Liver (tissue), 8 donors: ENCODE measurements at regions not wholly inside any gene's neighbourhood (a gene's known extent, or its start where the extent isn't known, plus 50 kb on each side); places are given as distances from the start of the nearest gene placed in this dataset.

Source experiments
- DNase-seq: peaks from one replicate; pipeline ENCODE4 v3.0.0-alpha.2; 2017; ENCODE audit warnings: low spot score
- H3K27ac ChIP-seq, 2 donors: one replicate each; pipeline ENCODE4 v1.7.0; 2013; ENCODE audit warnings: inconsistent platforms in 2 of 2, low read length in 2 of 2, control low read depth in 1 of 2, low read depth in 1 of 2, mild to moderate bottlenecking in 1 of 2
- H3K27me3 ChIP-seq, 4 donors: one replicate each; pipeline versions ENCODE4 v1.6.1 to v1.7.0; 2013; ENCODE audit warnings: low read length in 3 of 4, inconsistent platforms in 1 of 4, mild to moderate bottlenecking in 1 of 4, moderate library complexity in 1 of 4; ENCODE audit not compliant: control insufficient read depth in 4 of 4, insufficient read depth in 4 of 4
- H3K36me3 ChIP-seq, 4 donors: one replicate each; pipeline versions ENCODE4 v1.6.1 to v1.7.0; 2013; ENCODE audit warnings: low read length in 3 of 4, mild to moderate bottlenecking in 3 of 4, low read depth in 1 of 4, moderate library complexity in 1 of 4; ENCODE audit not compliant: control insufficient read depth in 4 of 4, insufficient read depth in 3 of 4
- H3K4me1 ChIP-seq, 4 donors: one replicate each; pipeline versions ENCODE4 v1.6.1 to v1.7.0; 2013; ENCODE audit warnings: low read length in 3 of 4, mild to moderate bottlenecking in 3 of 4, moderate library complexity in 1 of 4; ENCODE audit not compliant: control insufficient read depth in 4 of 4, insufficient read depth in 4 of 4
- H3K4me3 ChIP-seq, 3 donors: one replicate each; pipeline versions ENCODE4 v1.6.1 to v1.7.0; 2013; ENCODE audit warnings: low read length in 3 of 3, control low read depth in 1 of 3, low read depth in 1 of 3, mild to moderate bottlenecking in 1 of 3
- H3K9ac ChIP-seq, 2 donors: one replicate each; pipeline ENCODE4 v1.7.0; 2013; ENCODE audit warnings: low read length in 2 of 2, mild to moderate bottlenecking in 2 of 2, moderate library complexity in 2 of 2, control low read depth in 1 of 2, low read depth in 1 of 2
- H3K9me3 ChIP-seq, 4 donors: one replicate each; pipeline versions ENCODE4 v1.6.1 to v1.7.0; 2013; ENCODE audit warnings: low read length in 3 of 4; ENCODE audit not compliant: control insufficient read depth in 4 of 4
- EGR1 ChIP-seq, 2 donors: IDR thresholded peaks; 2 replicates each; pipeline ENCODE4 v1.6.1; 2016 to 2018; ENCODE audit warnings: antibody characterized with exemption in 2 of 2, low read depth in 2 of 2
- FOXA1 ChIP-seq: IDR thresholded peaks from 2 replicates; pipeline ENCODE4 v1.6.1; 2016; ENCODE audit warnings: antibody characterized with exemption
- GABPA ChIP-seq, 2 donors: IDR thresholded peaks in 1 of 2; conservative IDR thresholded peaks in 1 of 2; 2 replicates each; pipeline ENCODE4 v1.6.1; 2016; ENCODE audit warnings: antibody characterized with exemption in 2 of 2, mild to moderate bottlenecking in 1 of 2, moderate library complexity in 1 of 2
- HNF4A ChIP-seq, 2 donors: conservative IDR thresholded peaks; 2 replicates each; pipeline ENCODE4 v1.6.1; 2016; ENCODE audit warnings: antibody characterized with exemption in 2 of 2, mild to moderate bottlenecking in 2 of 2
- HNF4G ChIP-seq: IDR thresholded peaks from 2 replicates; pipeline ENCODE4 v1.6.1; 2016; ENCODE audit warnings: antibody characterized with exemption
- JUND ChIP-seq, 2 donors: IDR thresholded peaks; 2 replicates each; pipeline ENCODE4 v1.6.1; 2016; ENCODE audit warnings: antibody characterized with exemption in 2 of 2
- NR2F2 ChIP-seq: IDR thresholded peaks from 2 replicates; pipeline ENCODE4 v1.6.1; 2016; ENCODE audit warnings: antibody characterized with exemption
- RAD21 ChIP-seq, 2 donors: IDR thresholded peaks; 2 replicates each; pipeline ENCODE4 v1.6.1; 2016; ENCODE audit warnings: antibody characterized with exemption in 2 of 2, mild to moderate bottlenecking in 2 of 2
- RXRA ChIP-seq, 2 donors: IDR thresholded peaks; 2 replicates each; pipeline ENCODE4 v1.6.1; 2017 to 2018; ENCODE audit warnings: antibody characterized with exemption in 2 of 2, mild to moderate bottlenecking in 1 of 2
- SP1 ChIP-seq: IDR thresholded peaks from 2 replicates; pipeline ENCODE4 v1.6.1; 2018; ENCODE audit warnings: antibody characterized with exemption, mild to moderate bottlenecking
- YY1 ChIP-seq: IDR thresholded peaks from 2 replicates; pipeline ENCODE4 v1.6.1; 2016; ENCODE audit warnings: antibody characterized with exemption, mild to moderate bottlenecking
- WGBS: extraction: QIAGEN DNeasy Blood & Tissue Kit; methylation state at CpG from one replicate; pipeline ENCODE4 v1.1.7; 2013; 5-methylcytosine and 5-hydroxymethylcytosine counted together
- TF ChIP-seq, protein P1 (sequence below): fragments of 150-350 bp; IDR thresholded peaks from 2 replicates; pipeline ENCODE4 v1.5.1; 2017; ENCODE audit warnings: improper control_type of control experiment, low read depth, low read length; ENCODE audit not compliant: missing input control
- TF ChIP-seq, protein P2 (sequence below): IDR thresholded peaks from 2 replicates; pipeline ENCODE4 v1.6.1; 2016; ENCODE audit warnings: antibody characterized with exemption
- TF ChIP-seq, protein P3 (sequence below): IDR thresholded peaks from 2 replicates; pipeline ENCODE4 v1.6.1; 2016; ENCODE audit warnings: antibody characterized with exemption, mild to moderate bottlenecking
- donor health status: healthy.
- donor health status: healthy.
- donor health status: healthy.
- donor health status: healthy.
- donor health status: healthy.

DNA sequence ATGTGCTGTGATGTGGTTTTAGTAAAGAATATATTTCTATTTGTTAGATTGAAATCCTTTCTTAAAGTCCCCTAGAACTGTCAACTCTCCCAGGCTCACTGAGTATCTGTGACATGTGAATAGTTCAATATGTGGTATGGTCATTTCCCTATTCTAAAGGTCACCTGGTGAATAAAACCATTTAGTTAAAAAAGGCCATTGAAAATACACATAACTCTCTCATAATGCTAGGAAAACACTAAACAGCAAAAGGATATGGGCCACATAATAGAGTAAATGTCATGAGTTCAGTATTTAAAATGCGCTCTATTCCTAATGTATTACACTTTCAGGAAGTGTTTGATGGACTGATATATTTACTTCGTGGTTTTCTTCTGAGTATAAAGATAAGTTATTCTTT, 420.9 kb upstream of the JAG1 start:
- WGBS: 69% methylated on average over 2 of the region's 2 CpGs
- H3K4me1 ChIP-seq: no peaks in the 10 kb centered on the region

DNA sequence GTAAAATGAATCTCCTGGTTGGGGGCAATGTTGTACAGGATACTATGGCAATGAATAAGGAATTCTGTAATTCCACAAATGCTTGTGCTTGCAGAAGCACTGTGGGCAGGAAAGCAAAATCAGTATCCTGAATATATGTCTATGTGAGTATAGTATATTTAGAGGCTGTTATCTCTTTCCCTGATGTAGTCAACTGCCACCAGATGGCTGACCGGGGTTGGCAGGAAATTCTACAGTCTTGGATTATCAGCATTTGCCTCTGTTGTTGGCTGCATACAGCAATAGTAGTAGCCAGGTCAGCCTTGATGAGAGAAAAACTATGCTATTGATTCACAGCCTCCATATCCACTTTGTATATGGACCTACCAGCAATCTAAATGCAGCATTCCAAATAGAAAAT, 425.1 kb upstream of the JAG1 start:
- Histone ChIP-seq H3K36me3 (no peaks in the 10 kb centered on the region), H3K9me3 (no peaks in the 10 kb centered on the region), H3K9ac (no peak overlapping the region), H3K4me1 (no peaks in the 10 kb centered on the region), H3K4me3 (no peak overlapping the region), H3K27me3 (peaks cover 0 to 2% (median 0%) of the 10 kb centered on the region in 4 donors), H3K27ac (no peak overlapping the region)
- peak; percentile 12 to 35 for TF ChIP-seq RAD21 (IDR thresholded peaks at IDR 0.05)
- no peak for TF ChIP-seq SP1
- DNase-seq: no peak
- 28% methylated on average over 1 of the region's 1 CpG for WGBS

More for the DNA sequence above, 420.9 kb upstream of the JAG1 start:
- no peak for DNase-seq
- no peak overlapping the region for H3K9ac ChIP-seq
- H3K27me3 ChIP-seq: peaks cover 0 to 4% (median 0%) of the 10 kb centered on the region in 4 donors
- H3K27ac ChIP-seq: no peak overlapping the region
- TF ChIP-seq, protein P1, sequence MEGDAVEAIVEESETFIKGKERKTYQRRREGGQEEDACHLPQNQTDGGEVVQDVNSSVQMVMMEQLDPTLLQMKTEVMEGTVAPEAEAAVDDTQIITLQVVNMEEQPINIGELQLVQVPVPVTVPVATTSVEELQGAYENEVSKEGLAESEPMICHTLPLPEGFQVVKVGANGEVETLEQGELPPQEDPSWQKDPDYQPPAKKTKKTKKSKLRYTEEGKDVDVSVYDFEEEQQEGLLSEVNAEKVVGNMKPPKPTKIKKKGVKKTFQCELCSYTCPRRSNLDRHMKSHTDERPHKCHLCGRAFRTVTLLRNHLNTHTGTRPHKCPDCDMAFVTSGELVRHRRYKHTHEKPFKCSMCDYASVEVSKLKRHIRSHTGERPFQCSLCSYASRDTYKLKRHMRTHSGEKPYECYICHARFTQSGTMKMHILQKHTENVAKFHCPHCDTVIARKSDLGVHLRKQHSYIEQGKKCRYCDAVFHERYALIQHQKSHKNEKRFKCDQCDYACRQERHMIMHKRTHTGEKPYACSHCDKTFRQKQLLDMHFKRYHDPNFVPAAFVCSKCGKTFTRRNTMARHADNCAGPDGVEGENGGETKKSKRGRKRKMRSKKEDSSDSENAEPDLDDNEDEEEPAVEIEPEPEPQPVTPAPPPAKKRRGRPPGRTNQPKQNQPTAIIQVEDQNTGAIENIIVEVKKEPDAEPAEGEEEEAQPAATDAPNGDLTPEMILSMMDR: no peak
- TF ChIP-seq GABPA (IDR thresholded peaks at IDR 0.05 in 1 of 2, conservative IDR thresholded peaks at IDR 0.05 in 1 of 2) (no peak), FOXA1 (no peak), YY1 (no peak), JUND (IDR thresholded peaks at IDR 0.05) (no peak), NR2F2 (no peak), SP1 (no peak)
- TF ChIP-seq, protein P2, sequence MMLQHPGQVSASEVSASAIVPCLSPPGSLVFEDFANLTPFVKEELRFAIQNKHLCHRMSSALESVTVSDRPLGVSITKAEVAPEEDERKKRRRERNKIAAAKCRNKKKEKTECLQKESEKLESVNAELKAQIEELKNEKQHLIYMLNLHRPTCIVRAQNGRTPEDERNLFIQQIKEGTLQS: no peak
- no peaks in the 10 kb centered on the region for H3K9me3 ChIP-seq
- no peak overlapping the region for H3K4me3 ChIP-seq
- no peaks in the 10 kb centered on the region for H3K36me3 ChIP-seq

DNA sequence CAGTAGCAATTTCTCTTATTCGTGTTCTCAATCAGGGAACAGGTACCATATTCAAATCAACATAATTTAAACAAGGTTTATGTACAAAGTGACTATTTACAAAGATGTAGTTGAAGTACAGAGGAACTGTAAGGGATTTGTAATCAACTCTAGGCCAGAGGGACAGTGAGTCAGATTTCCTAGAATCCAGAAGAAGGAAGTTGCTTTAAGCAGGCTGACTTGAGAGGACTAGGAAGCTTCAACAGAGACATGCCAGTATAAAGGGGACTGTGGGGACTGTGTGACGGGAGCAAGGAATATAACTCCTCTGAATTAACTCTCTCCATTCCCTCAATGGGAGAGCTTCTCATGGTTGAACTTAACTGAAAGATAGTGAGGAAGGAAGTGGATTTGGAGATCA, 427.4 kb upstream of the JAG1 start:
- Histone ChIP-seq H3K9ac (no peak overlapping the region), H3K9me3 (no peaks in the 10 kb centered on the region), H3K4me1 (no peaks in the 10 kb centered on the region), H3K27ac (no peak overlapping the region), H3K27me3 (peaks cover 0 to 2% (median 0%) of the 10 kb centered on the region in 4 donors), H3K4me3 (no peak overlapping the region), H3K36me3 (no peaks in the 10 kb centered on the region)
- TF ChIP-seq, protein P2: no peak
- TF ChIP-seq RAD21 (IDR thresholded peaks at IDR 0.05) (no peak), RXRA (IDR thresholded peaks at IDR 0.05) (no peak), JUND (IDR thresholded peaks at IDR 0.05) (no peak), YY1 (no peak), HNF4A (conservative IDR thresholded peaks at IDR 0.05) (no peak), FOXA1 (no peak)
- no peak for DNase-seq
- 69% methylated on average over 2 of the region's 2 CpGs for WGBS

DNA sequence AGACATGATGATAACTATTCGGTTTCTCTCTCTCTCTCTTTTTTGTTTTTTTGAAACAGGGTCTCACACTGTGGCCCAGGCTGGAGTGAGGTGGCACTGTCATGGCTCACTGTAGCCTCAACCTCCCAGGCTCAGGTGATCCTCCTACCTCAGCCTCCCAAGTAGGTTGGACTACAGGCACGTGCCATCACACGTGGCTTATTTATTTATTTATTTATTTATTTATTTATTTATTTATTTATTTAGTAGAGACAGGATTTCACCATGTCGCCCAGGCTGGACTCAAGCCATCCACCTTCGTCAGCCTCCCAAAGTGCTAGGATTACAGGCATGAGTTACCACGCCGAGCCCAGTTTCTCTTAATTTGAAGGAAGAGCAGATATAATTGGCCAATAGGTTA, 427.9 kb upstream of the JAG1 start:
- no peaks in the 10 kb centered on the region for H3K36me3 ChIP-seq
- no peaks in the 10 kb centered on the region for H3K9me3 ChIP-seq
- no peak overlapping the region for H3K4me3 ChIP-seq
- WGBS: 88% methylated on average over 7 of the region's 7 CpGs
- H3K27me3 ChIP-seq: peaks cover 0 to 2% (median 0%) of the 10 kb centered on the region in 4 donors
- H3K4me1 ChIP-seq: no peaks in the 10 kb centered on the region
- H3K9ac ChIP-seq: no peak overlapping the region
- DNase-seq: no peak
- H3K27ac ChIP-seq: no peak overlapping the region
- TF ChIP-seq FOXA1 (no peak), RXRA (IDR thresholded peaks at IDR 0.05) (no peak), HNF4A (conservative IDR thresholded peaks at IDR 0.05) (no peak), YY1 (no peak), HNF4G (no peak), JUND (IDR thresholded peaks at IDR 0.05) (no peak), EGR1 (IDR thresholded peaks at IDR 0.05; ENCODE audit: low read depth in 2 of 2) (no peak), SP1 (no peak)
- TF ChIP-seq, protein P3, sequence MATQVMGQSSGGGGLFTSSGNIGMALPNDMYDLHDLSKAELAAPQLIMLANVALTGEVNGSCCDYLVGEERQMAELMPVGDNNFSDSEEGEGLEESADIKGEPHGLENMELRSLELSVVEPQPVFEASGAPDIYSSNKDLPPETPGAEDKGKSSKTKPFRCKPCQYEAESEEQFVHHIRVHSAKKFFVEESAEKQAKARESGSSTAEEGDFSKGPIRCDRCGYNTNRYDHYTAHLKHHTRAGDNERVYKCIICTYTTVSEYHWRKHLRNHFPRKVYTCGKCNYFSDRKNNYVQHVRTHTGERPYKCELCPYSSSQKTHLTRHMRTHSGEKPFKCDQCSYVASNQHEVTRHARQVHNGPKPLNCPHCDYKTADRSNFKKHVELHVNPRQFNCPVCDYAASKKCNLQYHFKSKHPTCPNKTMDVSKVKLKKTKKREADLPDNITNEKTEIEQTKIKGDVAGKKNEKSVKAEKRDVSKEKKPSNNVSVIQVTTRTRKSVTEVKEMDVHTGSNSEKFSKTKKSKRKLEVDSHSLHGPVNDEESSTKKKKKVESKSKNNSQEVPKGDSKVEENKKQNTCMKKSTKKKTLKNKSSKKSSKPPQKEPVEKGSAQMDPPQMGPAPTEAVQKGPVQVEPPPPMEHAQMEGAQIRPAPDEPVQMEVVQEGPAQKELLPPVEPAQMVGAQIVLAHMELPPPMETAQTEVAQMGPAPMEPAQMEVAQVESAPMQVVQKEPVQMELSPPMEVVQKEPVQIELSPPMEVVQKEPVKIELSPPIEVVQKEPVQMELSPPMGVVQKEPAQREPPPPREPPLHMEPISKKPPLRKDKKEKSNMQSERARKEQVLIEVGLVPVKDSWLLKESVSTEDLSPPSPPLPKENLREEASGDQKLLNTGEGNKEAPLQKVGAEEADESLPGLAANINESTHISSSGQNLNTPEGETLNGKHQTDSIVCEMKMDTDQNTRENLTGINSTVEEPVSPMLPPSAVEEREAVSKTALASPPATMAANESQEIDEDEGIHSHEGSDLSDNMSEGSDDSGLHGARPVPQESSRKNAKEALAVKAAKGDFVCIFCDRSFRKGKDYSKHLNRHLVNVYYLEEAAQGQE: no peak
- TF ChIP-seq, protein P1: no peak
